A673 (cell line): ENCODE measurements at regions not wholly inside any gene's neighbourhood (a gene's known extent, or its start where the extent isn't known, plus 50 kb on each side); places are given as distances from the start of the nearest gene placed in this dataset.

Source experiments
- CTCF ChIP-seq: fragments of 300-800, 200-600 bp; sonication (generic); conservative IDR thresholded peaks from 2 replicates; pipeline ENCODE4 v1.5.1; 2017; ENCODE audit warnings: low read depth, mild to moderate bottlenecking, antibody characterized with exemption, low read length, moderate library complexity, mixed read lengths
- EZH2 ChIP-seq: fragments of 200-600 bp; sonication (generic); IDR thresholded peaks from 2 replicates; pipeline ENCODE4 v1.6.1; 2017; ENCODE audit warnings: borderline replicate concordance, low read depth, mild to moderate bottlenecking, mixed read lengths, antibody characterized with exemption, low read length; ENCODE audit not compliant: poor library complexity, severe bottlenecking

GRCh38 chr18:61982475-61982874 lies 89.7 kb upstream of the RNF152 start:
- TF ChIP-seq CTCF = no peak
- TF ChIP-seq EZH2 = no peak
